Gastrocnemius medialis (tissue), 4 donors: ENCODE measurements at regions not wholly inside any gene's neighbourhood (a gene's known extent, or its start where the extent isn't known, plus 50 kb on each side); places are given as distances from the start of the nearest gene placed in this dataset.

Source experiments
- CTCF ChIP-seq, 5 experiments: fragments of 450-650 bp in 3 of 5; fragments of 200-600 bp in 2 of 5; sonication (generic) in 2 of 5; IDR thresholded peaks in 4 of 5; conservative IDR thresholded peaks in 1 of 5; 1 replicate in 4 of 5; 2 replicates in 1 of 5; pipeline ENCODE4 v1.5.1; 2016 to 2019; ENCODE audit warnings: antibody characterized with exemption in 5 of 5, mild to moderate bottlenecking in 3 of 5, moderate library complexity in 3 of 5
- POLR2A ChIP-seq, 2 donors: fragments of 450-650 bp; IDR thresholded peaks; one replicate each; pipeline ENCODE4 v1.6.1; 2017; ENCODE audit warnings: antibody characterized with exemption in 2 of 2, mild to moderate bottlenecking in 2 of 2, moderate library complexity in 2 of 2

- no peak for TF ChIP-seq CTCF (IDR thresholded peaks at IDR 0.05 in 4 of 5, conservative IDR thresholded peaks at IDR 0.05 in 1 of 5)
- no peak for TF ChIP-seq POLR2A (IDR thresholded peaks at IDR 0.05)
Measured at GRCh38 chr1:209529233-209529632, 54.3 kb upstream of the CAMK1G start.
